GM20000 (cell line): ENCODE measurements at regions not wholly inside any gene's neighbourhood (a gene's known extent, or its start where the extent isn't known, plus 50 kb on each side); places are given as distances from the start of the nearest gene placed in this dataset.

Experiments used
- DNase-seq: peaks from one replicate; pipeline ENCODE4 v3.0.0; 2012; ENCODE audit warnings: low spot score
- CTCF ChIP-seq: IDR thresholded peaks from 2 replicates; pipeline ENCODE4 v1.5.1; 2012; ENCODE audit warnings: mild to moderate bottlenecking, control low read depth; ENCODE audit errors: extremely low read depth, missing control alignments

- TF ChIP-seq CTCF, result no peak
- no peak for DNase-seq
These were observed 1280.5 kb upstream of the CDH2 start for GRCh38 chr18:29457316-29457889.

GRCh38 chr18:29449424-29449823 lies 1272.5 kb upstream of the CDH2 start:
- DNase-seq, result no peak
- TF ChIP-seq CTCF, result no peak

GRCh38 chr18:29439398-29439797 lies 1262.5 kb upstream of the CDH2 start:
- TF ChIP-seq CTCF, result no peak

GRCh38 chr18:29436459-29436858 lies 1259.5 kb upstream of the CDH2 start:
- DNase-seq, result no peak
- no peak for TF ChIP-seq CTCF

More at GRCh38 chr18:29439398-29439797, 1262.5 kb upstream of the CDH2 start:
- no peak for DNase-seq

- TF ChIP-seq CTCF, result no peak
- no peak for DNase-seq
These were observed 1257.7 kb upstream of the CDH2 start for GRCh38 chr18:29434650-29435049.

- TF ChIP-seq CTCF, result no peak
- no peak for DNase-seq
These were observed 1253.5 kb upstream of the CDH2 start for GRCh38 chr18:29430416-29430815.

- no peak for DNase-seq
- no peak for TF ChIP-seq CTCF
These were observed 1241.2 kb upstream of the CDH2 start for GRCh38 chr18:29418136-29418535.

- no peak for DNase-seq
- no peak for TF ChIP-seq CTCF
These were observed 1230.1 kb upstream of the CDH2 start for GRCh38 chr18:29406996-29407395.
